ENCODE measurements at regions not wholly inside any gene's neighbourhood (a gene's known extent, or its start where the extent isn't known, plus 50 kb on each side); places are given as distances from the start of the nearest gene placed in this dataset.

DNA sequence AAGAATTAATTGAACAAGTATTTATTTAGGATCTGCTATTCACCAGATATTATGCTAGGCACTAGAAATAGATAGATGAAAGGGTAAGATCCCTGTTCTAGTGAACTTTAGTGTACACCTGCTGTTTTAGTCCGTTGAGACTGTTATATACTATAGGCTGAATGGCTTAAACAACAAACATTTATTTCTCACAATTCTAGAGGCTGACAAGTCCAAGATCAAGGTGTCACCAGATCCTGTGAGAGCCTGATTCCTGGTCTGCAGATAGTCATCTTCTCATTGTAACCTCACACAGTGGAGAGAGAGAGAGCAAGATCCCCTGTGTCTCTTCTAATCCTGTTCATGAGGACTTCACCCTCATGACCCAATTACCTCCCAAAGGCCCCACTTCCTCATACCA, 281.4 kb upstream of the KCNH8 start:
- H4K5ac ChIP-seq (ENCODE audit: low read depth, low read length) = no peak overlapping the region
- no TSS peak for BruUV-seq (replicated peaks)
- no peak for ATAC-seq (ENCODE audit: low read depth)
- no peak overlapping the region for H2BK5ac ChIP-seq (ENCODE audit: low read depth, low read length, poor library complexity, severe bottlenecking)
- H3K9ac ChIP-seq (ENCODE audit: low read depth, low read length) = no peak overlapping the region
- no peak overlapping the region for H3K14ac ChIP-seq (replicated peaks; ENCODE audit: low read depth, low read length)
- no peak overlapping the region for H2BK20ac ChIP-seq (ENCODE audit: low read depth, low read length)
- POLR2A ChIA-PET (ENCODE audit: unreplicated experiment) = no interaction called here
- H2AK5ac ChIP-seq (ENCODE audit: low read depth, low read length) = no peak overlapping the region
- no peaks in the 10 kb centered on the region for H3K27me3 ChIP-seq (ENCODE audit: control insufficient read depth, insufficient read depth, low read length)
- no peak for DNase-seq
- no peak overlapping the region for H3K23ac ChIP-seq (ENCODE audit: low read depth, low read length)
- intact Hi-C loops (cut with micrococcal nuclease) (no loop called here), dilution Hi-C loops (cut with HindIII; ENCODE audit: low sequenced_read_pairs, unreplicated experiment) (no loop called here), in situ Hi-C loops (cut with MboI; ENCODE audit: low sequenced_read_pairs) (no loop called here)
- no peaks in the 10 kb centered on the region for H3K79me1 ChIP-seq (ENCODE audit: low read depth in 1 of 2, low read length in 2 of 2)
- no peak for TF ChIP-seq CHD1 (IDR thresholded peaks at IDR 0.05; ENCODE audit: low read depth, low read length)
- no peak for TF ChIP-seq RAD21 (IDR thresholded peaks at IDR 0.05; ENCODE audit: low read length)
- TF ChIP-seq, protein P1, sequence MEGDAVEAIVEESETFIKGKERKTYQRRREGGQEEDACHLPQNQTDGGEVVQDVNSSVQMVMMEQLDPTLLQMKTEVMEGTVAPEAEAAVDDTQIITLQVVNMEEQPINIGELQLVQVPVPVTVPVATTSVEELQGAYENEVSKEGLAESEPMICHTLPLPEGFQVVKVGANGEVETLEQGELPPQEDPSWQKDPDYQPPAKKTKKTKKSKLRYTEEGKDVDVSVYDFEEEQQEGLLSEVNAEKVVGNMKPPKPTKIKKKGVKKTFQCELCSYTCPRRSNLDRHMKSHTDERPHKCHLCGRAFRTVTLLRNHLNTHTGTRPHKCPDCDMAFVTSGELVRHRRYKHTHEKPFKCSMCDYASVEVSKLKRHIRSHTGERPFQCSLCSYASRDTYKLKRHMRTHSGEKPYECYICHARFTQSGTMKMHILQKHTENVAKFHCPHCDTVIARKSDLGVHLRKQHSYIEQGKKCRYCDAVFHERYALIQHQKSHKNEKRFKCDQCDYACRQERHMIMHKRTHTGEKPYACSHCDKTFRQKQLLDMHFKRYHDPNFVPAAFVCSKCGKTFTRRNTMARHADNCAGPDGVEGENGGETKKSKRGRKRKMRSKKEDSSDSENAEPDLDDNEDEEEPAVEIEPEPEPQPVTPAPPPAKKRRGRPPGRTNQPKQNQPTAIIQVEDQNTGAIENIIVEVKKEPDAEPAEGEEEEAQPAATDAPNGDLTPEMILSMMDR (conservative IDR thresholded peaks at IDR 0.05; ENCODE audit: low read depth, low read length) = no peak
- TF ChIP-seq, protein P2, sequence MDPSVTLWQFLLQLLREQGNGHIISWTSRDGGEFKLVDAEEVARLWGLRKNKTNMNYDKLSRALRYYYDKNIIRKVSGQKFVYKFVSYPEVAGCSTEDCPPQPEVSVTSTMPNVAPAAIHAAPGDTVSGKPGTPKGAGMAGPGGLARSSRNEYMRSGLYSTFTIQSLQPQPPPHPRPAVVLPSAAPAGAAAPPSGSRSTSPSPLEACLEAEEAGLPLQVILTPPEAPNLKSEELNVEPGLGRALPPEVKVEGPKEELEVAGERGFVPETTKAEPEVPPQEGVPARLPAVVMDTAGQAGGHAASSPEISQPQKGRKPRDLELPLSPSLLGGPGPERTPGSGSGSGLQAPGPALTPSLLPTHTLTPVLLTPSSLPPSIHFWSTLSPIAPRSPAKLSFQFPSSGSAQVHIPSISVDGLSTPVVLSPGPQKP (IDR thresholded peaks at IDR 0.05; ENCODE audit: borderline replicate concordance, low read depth, low read length) = no peak
- no peak for TF ChIP-seq POLR2A (IDR thresholded peaks at IDR 0.05; ENCODE audit: low read depth, low read length)
- no peak for TF ChIP-seq MXI1 (IDR thresholded peaks at IDR 0.05; ENCODE audit: borderline replicate concordance, low read depth, low read length)
- H2AK9ac ChIP-seq (replicated peaks; ENCODE audit: low read depth, low read length, poor library complexity) = no peak overlapping the region
- no peaks in the 10 kb centered on the region for H4K20me1 ChIP-seq (ENCODE audit: insufficient read depth, low read length)
- H3K9me1 ChIP-seq (ENCODE audit: insufficient read depth, low read length) = no peaks in the 10 kb centered on the region
- CTCF ChIA-PET = no interaction called here
- WGBS, 2 experiments (ENCODE audit: extremely low coverage in 2 of 2, insufficient read length in 1 of 2) = no CpG with 5 or more reads among the region's 1 CpG
- no peak overlapping the region for H3K4ac ChIP-seq (ENCODE audit: low read depth, low read length)
- no peak overlapping the region for H3K4me3 ChIP-seq (ENCODE audit: insufficient read depth, low read depth, low read length)
- no peak overlapping the region for H2BK15ac ChIP-seq (ENCODE audit: low read depth, low read length)
- H3K36me3 ChIP-seq (ENCODE audit: control insufficient read depth, insufficient read depth, low read length) = no peaks in the 10 kb centered on the region
- H2BK120ac ChIP-seq (ENCODE audit: low read depth, low read length) = no peak overlapping the region
- H3K4me2 ChIP-seq (ENCODE audit: low read depth, low read length) = no peak overlapping the region
- H3K9me3 ChIP-seq (ENCODE audit: control insufficient read depth, insufficient read depth, low read length) = peaks cover 6% of the 10 kb centered on the region
- no peaks in the 10 kb centered on the region for H3K4me1 ChIP-seq (ENCODE audit: control insufficient read depth, insufficient read depth, low read length)
- no peak overlapping the region for H2AFZ ChIP-seq (replicated peaks; ENCODE audit: low read length, poor library complexity)
- no peak overlapping the region for H3K56ac ChIP-seq (ENCODE audit: extremely low read depth, insufficient read depth, low read length)
- H4K91ac ChIP-seq (ENCODE audit: insufficient read depth, low read depth, low read length) = no peak overlapping the region
- no peak overlapping the region for H3K27ac ChIP-seq (ENCODE audit: insufficient read depth, low read length)
- no peak overlapping the region for H4K8ac ChIP-seq (ENCODE audit: low read depth in 2 of 2, low read length in 2 of 2)
- H3K18ac ChIP-seq (ENCODE audit: low read depth, low read length) = no peak overlapping the region
